ENCODE measurements at regions not wholly inside any gene's neighbourhood (a gene's known extent, or its start where the extent isn't known, plus 50 kb on each side); places are given as distances from the start of the nearest gene placed in this dataset.

- DNase-seq (ENCODE audit: low spot score): no peak
- in situ Hi-C loops (cut with MboI; ENCODE audit: low sequenced_read_pairs, unreplicated experiment): no loop called here
- no peak for TF ChIP-seq CTCF (IDR thresholded peaks at IDR 0.05; ENCODE audit: borderline replicate concordance, control extremely low read depth, extremely low read depth, insufficient read depth, missing control alignments)
Measured at GRCh38 chr13:33694546-33694945, 123.4 kb upstream of the RFC3 start.

GRCh38 chr13:33696530-33696929, 121.4 kb upstream of the RFC3 start:
- in situ Hi-C loops (cut with MboI; ENCODE audit: low sequenced_read_pairs, unreplicated experiment): no loop called here
- DNase-seq (ENCODE audit: low spot score): no peak
- no peak for TF ChIP-seq CTCF (IDR thresholded peaks at IDR 0.05; ENCODE audit: borderline replicate concordance, control extremely low read depth, extremely low read depth, insufficient read depth, missing control alignments)

DNA sequence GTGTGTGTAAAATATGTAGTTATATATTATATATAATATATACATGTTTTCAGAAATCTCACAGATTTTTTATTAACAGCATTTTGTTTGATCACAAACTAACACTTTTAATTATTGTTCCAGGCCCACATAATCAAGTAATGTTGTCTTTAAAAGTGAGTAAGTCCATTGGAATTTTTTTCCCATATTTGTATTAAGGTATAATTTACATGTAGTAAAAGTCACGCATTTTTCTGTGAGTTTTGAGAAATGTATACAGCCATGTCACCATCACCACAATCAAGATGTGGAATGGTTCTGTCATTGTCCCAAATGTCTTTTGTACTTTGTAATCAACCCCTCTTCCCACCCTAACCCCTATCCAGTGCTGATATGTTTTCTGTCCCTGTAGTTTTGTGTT, 120.0 kb upstream of the RFC3 start:
- no peak for DNase-seq (ENCODE audit: low spot score)
- in situ Hi-C loops (cut with MboI; ENCODE audit: low sequenced_read_pairs, unreplicated experiment): no loop called here
- TF ChIP-seq CTCF (IDR thresholded peaks at IDR 0.05; ENCODE audit: borderline replicate concordance, control extremely low read depth, extremely low read depth, insufficient read depth, missing control alignments): no peak

- no peak for DNase-seq (ENCODE audit: low spot score)
- TF ChIP-seq CTCF (IDR thresholded peaks at IDR 0.05; ENCODE audit: borderline replicate concordance, control extremely low read depth, extremely low read depth, insufficient read depth, missing control alignments): no peak
- in situ Hi-C loops (cut with MboI; ENCODE audit: low sequenced_read_pairs, unreplicated experiment): no loop called here
Measured at GRCh38 chr13:33707449-33707848, 110.5 kb upstream of the RFC3 start.

DNA sequence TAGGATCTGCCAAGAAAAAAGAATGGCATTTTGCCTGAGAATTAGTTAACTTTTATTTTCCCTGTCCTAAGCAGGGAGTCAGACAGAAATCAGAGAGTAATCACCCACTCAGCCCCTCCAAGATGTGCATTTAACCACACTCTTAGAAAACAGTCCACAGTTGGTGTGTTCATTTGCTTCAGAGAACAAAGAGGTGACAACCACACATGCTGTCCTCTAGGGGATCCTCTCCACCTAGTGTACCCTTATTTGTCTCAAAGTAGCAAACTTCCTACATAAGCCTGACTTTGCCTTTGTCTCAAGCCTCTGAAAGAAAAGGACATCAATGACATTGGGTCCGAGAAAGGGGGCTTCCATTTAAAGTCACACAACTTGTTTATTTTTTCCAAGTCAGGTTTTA, 107.0 kb upstream of the RFC3 start:
- no peak for TF ChIP-seq CTCF (IDR thresholded peaks at IDR 0.05; ENCODE audit: borderline replicate concordance, control extremely low read depth, extremely low read depth, insufficient read depth, missing control alignments)
- DNase-seq (ENCODE audit: low spot score): no peak
- in situ Hi-C loops (cut with MboI; ENCODE audit: low sequenced_read_pairs, unreplicated experiment): no loop called here

- in situ Hi-C loops (cut with MboI; ENCODE audit: low sequenced_read_pairs, unreplicated experiment): no loop called here
- no peak for TF ChIP-seq CTCF (IDR thresholded peaks at IDR 0.05; ENCODE audit: borderline replicate concordance, control extremely low read depth, extremely low read depth, insufficient read depth, missing control alignments)
Measured at GRCh38 chr13:33711436-33711835, 106.5 kb upstream of the RFC3 start.

GRCh38 chr13:33717775-33718174, 100.2 kb upstream of the RFC3 start:
- in situ Hi-C loops (cut with MboI; ENCODE audit: low sequenced_read_pairs, unreplicated experiment): no loop called here
- no peak for DNase-seq (ENCODE audit: low spot score)
- TF ChIP-seq CTCF (IDR thresholded peaks at IDR 0.05; ENCODE audit: borderline replicate concordance, control extremely low read depth, extremely low read depth, insufficient read depth, missing control alignments): no peak

More at GRCh38 chr13:33711436-33711835, 106.5 kb upstream of the RFC3 start:
- DNase-seq (ENCODE audit: low spot score): no peak

Measured in GM13976 (cell line).